WTC11 (cell line): ENCODE measurements at regions not wholly inside any gene's neighbourhood (a gene's known extent, or its start where the extent isn't known, plus 50 kb on each side); places are given as distances from the start of the nearest gene placed in this dataset.
A peak's percentile ranks its signal among the peaks of the same experiment; 100 is the strongest.

ENCODE experiments used
- ATAC-seq: fragments of 200-7000 bp; cut with Tn5 transposase; 2 replicates; pipeline ENCODE4 v1.10.0; 2021; ENCODE audit warnings: mild to moderate bottlenecking, moderate library complexity
- CTCF ChIA-PET: fragments of 300-600 bp; sonication (Branson Sonifier 250); formaldehyde crosslinking; loops from one replicate; lab custom pipeline; 2021; ENCODE audit warnings: antibody characterized with exemption; lab: Charles Lee
- POLR2A ChIA-PET: fragments of 350-600 bp; sonication (Branson Sonifier 250); formaldehyde crosslinking; loops from one replicate; lab custom pipeline; 2021; ENCODE audit warnings: antibody characterized with exemption; lab: Charles Lee
- DNase-seq: peaks from one replicate; pipeline ENCODE4 v3.0.0; 2021; ENCODE audit warnings: low spot score
- H3K27ac Mint-ChIP-seq: 2 replicates; pipeline ENCODE4 v1.8.0; 2021; ENCODE audit warnings: mixed read lengths
- H3K27me3 Mint-ChIP-seq: 2 replicates; pipeline ENCODE4 v1.8.0; 2021; ENCODE audit warnings: low read depth, mild to moderate bottlenecking, moderate library complexity, mixed read lengths
- H3K36me3 Mint-ChIP-seq: 2 replicates; pipeline ENCODE4 v1.8.0; 2021; ENCODE audit warnings: mixed read lengths
- H3K4me1 Mint-ChIP-seq: 2 replicates; pipeline ENCODE4 v1.8.0; 2022; ENCODE audit warnings: mixed read lengths
- H3K4me3 Mint-ChIP-seq: 2 replicates; pipeline ENCODE4 v1.8.0; 2021; ENCODE audit warnings: mild to moderate bottlenecking, moderate library complexity, mixed read lengths
- H3K9me3 Mint-ChIP-seq: 2 replicates; pipeline ENCODE4 v1.8.0; 2021; ENCODE audit warnings: mixed read lengths
- AFF4 ChIP-seq: sonication (generic); formaldehyde crosslinking; IDR thresholded peaks from 2 replicates; pipeline ENCODE4 v1.8.1; 2023; ENCODE audit warnings: mild to moderate bottlenecking, missing genetic modification reagents, borderline replicate concordance
- ATF2 ChIP-seq: sonication (generic); formaldehyde crosslinking; IDR thresholded peaks from 2 replicates; pipeline ENCODE4 v1.8.1; 2022; ENCODE audit warnings: low read depth, missing genetic modification reagents, borderline replicate concordance
- ATF3 ChIP-seq: sonication (generic); formaldehyde crosslinking; conservative IDR thresholded peaks from 2 replicates; pipeline ENCODE4 v1.8.1; 2022; ENCODE audit warnings: mild to moderate bottlenecking, missing genetic modification reagents
- ATF6 ChIP-seq: sonication (generic); formaldehyde crosslinking; IDR thresholded peaks from 2 replicates; pipeline ENCODE4 v1.8.1; 2023; ENCODE audit warnings: mild to moderate bottlenecking, missing genetic modification reagents
- CBFB ChIP-seq: sonication (generic); formaldehyde crosslinking; IDR thresholded peaks from 2 replicates; pipeline ENCODE4 v1.8.1; 2022; ENCODE audit warnings: mild to moderate bottlenecking, low read depth, missing genetic modification reagents
- E2F5 ChIP-seq: sonication (generic); formaldehyde crosslinking; IDR thresholded peaks from 2 replicates; pipeline ENCODE4 v1.8.1; 2022; ENCODE audit warnings: mild to moderate bottlenecking, moderate library complexity, missing genetic modification reagents
- FOXP1 ChIP-seq: sonication (generic); formaldehyde crosslinking; IDR thresholded peaks from 2 replicates; pipeline ENCODE4 v1.8.0; 2022; ENCODE audit warnings: missing genetic modification reagents, mild to moderate bottlenecking, moderate library complexity, borderline replicate concordance
- FOXP4 ChIP-seq: sonication (generic); formaldehyde crosslinking; IDR thresholded peaks from 2 replicates; pipeline ENCODE4 v1.8.0; 2022; ENCODE audit warnings: mild to moderate bottlenecking, missing genetic modification reagents
- MAX ChIP-seq: sonication (generic); formaldehyde crosslinking; IDR thresholded peaks from 2 replicates; pipeline ENCODE4 v1.8.0; 2022; ENCODE audit warnings: mild to moderate bottlenecking, missing genetic modification reagents
- OVOL2 ChIP-seq: fragments of 250-450 bp; sonication (Bioruptor Pico); IDR thresholded peaks from 2 replicates; pipeline ENCODE4 v1.9.0; 2021; ENCODE audit warnings: mild to moderate bottlenecking, borderline replicate concordance
- SMAD3 ChIP-seq: sonication (generic); formaldehyde crosslinking; IDR thresholded peaks from 2 replicates; pipeline ENCODE4 v1.8.0; 2022; ENCODE audit warnings: missing genetic modification reagents, mild to moderate bottlenecking, borderline replicate concordance
- STAT6 ChIP-seq: sonication (generic); formaldehyde crosslinking; conservative IDR thresholded peaks from 2 replicates; pipeline ENCODE4 v1.8.1; 2023; ENCODE audit warnings: mild to moderate bottlenecking, low read depth, missing genetic modification reagents, moderate library complexity
- ZNF121 ChIP-seq: sonication (generic); formaldehyde crosslinking; IDR thresholded peaks from 2 replicates; pipeline ENCODE4 v1.8.0; 2023; ENCODE audit warnings: missing genetic modification reagents
- ZNF317 ChIP-seq: sonication (generic); formaldehyde crosslinking; IDR thresholded peaks from 2 replicates; pipeline ENCODE4 v1.8.1; 2023; ENCODE audit warnings: low read depth, mild to moderate bottlenecking, moderate library complexity, missing genetic modification reagents, borderline replicate concordance
- ZNF423 ChIP-seq: fragments of 250-450 bp; sonication (Bioruptor Pico); IDR thresholded peaks from 2 replicates; pipeline ENCODE4 v2.1.2; 2022; ENCODE audit warnings: mild to moderate bottlenecking, moderate library complexity
- ZNF532 ChIP-seq: fragments of 250-450 bp; sonication (Bioruptor Pico); IDR thresholded peaks from 2 replicates; pipeline ENCODE4 v1.9.0; 2021; ENCODE audit warnings: mild to moderate bottlenecking, borderline replicate concordance
- ZNF671 ChIP-seq: fragments of 250-450 bp; sonication (Bioruptor Pico); IDR thresholded peaks from 2 replicates; pipeline ENCODE4 v1.8.0; 2021; ENCODE audit warnings: mild to moderate bottlenecking

- POLR2A ChIA-PET: no interaction called here
- H3K4me3 Mint-ChIP-seq: no peak overlapping the region
- peaks cover 29% of the 10 kb centered on the region for H3K4me1 Mint-ChIP-seq
- H3K9me3 Mint-ChIP-seq: peaks cover 16% of the 10 kb centered on the region
- no peak overlapping the region for H3K27ac Mint-ChIP-seq
- ATAC-seq (peak; percentile 60), DNase-seq (no peak)
- H3K36me3 Mint-ChIP-seq: peaks cover 14% of the 10 kb centered on the region
- H3K27me3 Mint-ChIP-seq: peaks cover 3% of the 10 kb centered on the region; the same call in 1 of the 2 replicates
- CTCF ChIA-PET: interaction anchor here (0.7 to 1.2 kb wide), 2 partner anchors 31 to 183 kb away, joined by 3 to 6 read pairs; no protein-coding TSS in a partner anchor
- TF ChIP-seq FOXP4 (CRISPR knock-in tag) (no peak), OVOL2 (CRISPR knock-in tag) (no peak), AFF4 (CRISPR knock-in tag) (no peak), FOXP1 (CRISPR knock-in tag) (no peak), ZNF121 (CRISPR knock-in tag) (no peak), ATF6 (no peak), ZNF671 (no peak), CBFB (CRISPR knock-in tag) (no peak), STAT6 (CRISPR knock-in tag) (no peak), ATF3 (CRISPR knock-in tag) (no peak), E2F5 (CRISPR knock-in tag) (no peak), SMAD3 (CRISPR knock-in tag) (no peak), ZNF532 (CRISPR knock-in tag) (no peak), ZNF317 (CRISPR knock-in tag) (no peak), ZNF423 (CRISPR knock-in tag) (no peak), ATF2 (CRISPR knock-in tag) (no peak), MAX (CRISPR knock-in tag) (no peak)
These were observed 148.2 kb upstream of the ITGA6 start for GRCh38 chr2:172279214-172279613.
